ENCODE measurements at regions not wholly inside any gene's neighbourhood (a gene's known extent, or its start where the extent isn't known, plus 50 kb on each side); places are given as distances from the start of the nearest gene placed in this dataset.
"Not testable (repeated sequence)": the region's sequence is repeated elsewhere in the genome, so short reads cannot be mapped to it uniquely, and the experiment has no call there.

DNA sequence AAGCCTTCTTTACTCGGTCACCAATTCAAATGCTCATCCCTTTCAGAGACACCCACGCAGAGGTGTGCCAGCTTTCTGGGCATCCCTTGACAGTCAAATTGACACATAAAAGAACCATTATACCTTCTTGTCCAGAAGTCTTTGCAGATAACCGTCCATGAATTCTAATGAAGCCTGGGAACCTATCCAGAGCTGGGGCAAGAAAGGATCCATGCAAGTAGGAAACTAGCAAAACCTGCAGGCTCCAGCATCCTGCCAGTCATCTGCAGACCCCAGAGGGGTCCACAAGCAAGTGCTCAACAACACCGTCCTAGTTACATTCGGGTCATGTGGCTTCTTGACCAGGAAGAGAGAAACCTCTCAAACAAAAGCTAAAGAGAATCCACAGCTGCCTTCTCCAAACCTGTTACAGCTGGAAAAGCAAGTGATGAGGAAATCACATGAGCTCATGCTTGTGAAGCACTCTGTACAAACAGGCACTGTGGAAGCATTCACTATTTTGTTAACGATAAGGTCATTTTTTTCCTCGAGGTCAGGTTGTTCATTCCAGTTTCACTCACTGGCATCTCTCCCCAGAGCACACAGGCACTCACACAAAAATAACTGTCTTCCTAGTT is 80.2 kb upstream of the DMRT1 start:
- H3K36me3 ChIP-seq (ENCODE audit: control insufficient read depth in 2 of 2, extremely low read depth in 1 of 2, insufficient read depth in 1 of 2, low read length in 1 of 2) = no peaks in the 10 kb centered on the region
- peaks cover 0 to 8% of the 10 kb centered on the region in 2 experiments for H3K27me3 ChIP-seq (replicated peaks in 1 of 2; ENCODE audit: control insufficient read depth in 2 of 2, extremely low read depth in 1 of 2, insufficient read depth in 2 of 2, low read length in 1 of 2)
- H3K27ac Mint-ChIP-seq = no peak overlapping the region
- peaks cover 10 to 11% of the 10 kb centered on the region in 2 donors for H3K27me3 Mint-ChIP-seq
- POLR2A ChIA-PET = no interaction called here
- H3K9me3 Mint-ChIP-seq = no peaks in the 10 kb centered on the region
- H3K4me1 ChIP-seq (ENCODE audit: control insufficient read depth in 1 of 2, extremely low read depth in 1 of 2, insufficient read depth in 2 of 2, low read length in 2 of 2) = no peaks in the 10 kb centered on the region
- H3K4me1 Mint-ChIP-seq = peaks cover 4 to 7% (median 5%) of the 10 kb centered on the region in 3 donors
- CTCF ChIA-PET = interaction anchor here in 1 of 2 donors (1.5 kb wide), 1 partner anchor 374 kb away, joined by 3 read pairs; no protein-coding TSS in a partner anchor
- DNase-seq = no peak
- ATAC-seq (replicated peaks in 1 of 4) = no peak
- H3K4me3 Mint-ChIP-seq = no peak overlapping the region
- H3K27ac ChIP-seq (ENCODE audit: low read length) = no peak overlapping the region
- H3K4me3 ChIP-seq (ENCODE audit: control insufficient read depth in 1 of 2, extremely low read depth in 1 of 2, low read length in 1 of 2) = no peak overlapping the region
- 81% methylated on average over 5 of the region's 7 CpGs for WGBS (ENCODE audit: insufficient coverage)
- H3K9me3 ChIP-seq = no peaks in the 10 kb centered on the region
- H3K36me3 Mint-ChIP-seq = no peaks in the 10 kb centered on the region

DNA sequence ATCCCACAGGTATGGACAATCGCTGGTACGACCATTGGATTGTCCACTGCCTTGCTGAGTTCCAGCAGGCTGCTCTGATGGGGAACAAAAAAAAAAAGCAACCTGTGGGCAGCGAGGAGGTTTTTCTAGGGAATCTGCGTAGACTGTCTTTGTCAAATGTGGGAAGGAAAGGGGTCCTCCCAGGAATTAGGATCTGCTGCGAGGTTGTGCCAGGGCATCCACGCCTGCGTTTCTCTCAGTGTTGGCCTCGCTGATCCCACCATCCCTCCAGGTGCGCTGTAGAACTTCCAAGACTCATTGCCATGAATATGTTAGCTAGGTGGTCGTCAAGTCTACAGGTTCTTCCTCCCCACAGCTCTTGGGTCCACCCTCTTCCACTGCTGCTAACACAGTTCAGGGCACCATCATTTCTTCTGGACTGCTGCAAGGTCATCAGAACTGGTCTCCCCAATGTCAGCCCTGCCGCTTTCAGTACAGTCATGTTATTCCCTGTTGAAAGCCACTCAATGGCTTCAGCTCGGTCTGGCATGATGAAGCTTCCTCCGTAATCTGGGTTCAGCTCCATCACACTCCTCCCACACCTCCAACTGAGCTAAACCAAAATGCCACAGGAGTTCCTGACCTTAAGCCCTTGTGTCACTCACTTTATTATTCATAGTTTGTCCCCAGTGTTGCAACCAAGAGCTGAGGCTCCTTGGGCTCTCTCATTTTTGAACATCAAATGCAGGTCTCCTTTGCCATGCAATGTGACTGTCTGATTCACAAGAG is 79.5 kb upstream of the DMRT1 start:
- no peaks in the 10 kb centered on the region for H3K36me3 Mint-ChIP-seq
- Histone ChIP-seq H3K4me1 (ENCODE audit: control insufficient read depth in 1 of 2, extremely low read depth in 1 of 2, insufficient read depth in 2 of 2, low read length in 2 of 2) (no peaks in the 10 kb centered on the region), H3K27me3 (replicated peaks in 1 of 2; ENCODE audit: control insufficient read depth in 2 of 2, extremely low read depth in 1 of 2, insufficient read depth in 2 of 2, low read length in 1 of 2) (peaks cover 0 to 15% of the 10 kb centered on the region in 2 experiments), H3K27ac (ENCODE audit: low read length) (no peak overlapping the region), H3K9me3 (no peaks in the 10 kb centered on the region), H3K4me3 (ENCODE audit: control insufficient read depth in 1 of 2, extremely low read depth in 1 of 2, low read length in 1 of 2) (no peak overlapping the region), H3K36me3 (ENCODE audit: control insufficient read depth in 2 of 2, extremely low read depth in 1 of 2, insufficient read depth in 1 of 2, low read length in 1 of 2) (no peaks in the 10 kb centered on the region)
- H3K4me3 Mint-ChIP-seq = no peak overlapping the region
- ATAC-seq (replicated peaks in 1 of 4) (no peak), DNase-seq (no peak)
- no peak overlapping the region for H3K27ac Mint-ChIP-seq
- ChIA-PET POLR2A (no interaction called here), CTCF (interaction anchor here (0.5 to 1.5 kb wide), 2 partner anchors 38 to 375 kb away, joined by 3 to 4 read pairs; no protein-coding TSS in a partner anchor)
- peaks cover 4 to 7% (median 5%) of the 10 kb centered on the region in 3 donors for H3K4me1 Mint-ChIP-seq
- WGBS (ENCODE audit: insufficient coverage) = 88% methylated on average over 8 of the region's 13 CpGs
- no peaks in the 10 kb centered on the region for H3K9me3 Mint-ChIP-seq
- H3K27me3 Mint-ChIP-seq = peaks cover 10 to 12% of the 10 kb centered on the region in 2 donors

DNA sequence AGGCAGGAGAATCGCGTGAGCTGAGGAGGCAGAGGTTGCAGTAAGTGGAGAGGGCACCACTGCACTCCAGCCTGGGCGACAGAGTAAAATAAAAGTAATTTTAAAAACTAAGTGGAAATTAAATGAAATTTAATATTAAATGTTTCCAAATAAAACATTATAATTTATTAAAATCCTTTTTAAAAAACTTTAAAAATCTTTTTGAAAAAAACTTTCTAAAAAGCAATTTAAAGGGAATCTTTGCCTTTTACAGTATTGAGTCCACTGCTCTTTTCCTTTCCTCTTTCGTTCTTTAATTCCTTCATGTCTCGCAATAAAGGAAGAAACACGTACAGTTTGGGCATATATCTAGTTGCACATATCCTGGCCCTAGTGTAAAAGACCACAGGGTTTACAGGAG is 77.8 kb upstream of the DMRT1 start:
- Histone ChIP-seq H3K36me3 (ENCODE audit: control insufficient read depth in 2 of 2, extremely low read depth in 1 of 2, insufficient read depth in 1 of 2, low read length in 1 of 2) (no peaks in the 10 kb centered on the region), H3K9me3 (no peaks in the 10 kb centered on the region), H3K4me1 (ENCODE audit: control insufficient read depth in 1 of 2, extremely low read depth in 1 of 2, insufficient read depth in 2 of 2, low read length in 2 of 2) (no peaks in the 10 kb centered on the region), H3K27ac (ENCODE audit: low read length) (no peak overlapping the region), H3K27me3 (replicated peaks in 1 of 2; ENCODE audit: control insufficient read depth in 2 of 2, extremely low read depth in 1 of 2, insufficient read depth in 2 of 2, low read length in 1 of 2) (peaks cover 0 to 22% of the 10 kb centered on the region in 2 experiments), H3K4me3 (ENCODE audit: control insufficient read depth in 1 of 2, extremely low read depth in 1 of 2, low read length in 1 of 2) (no peak overlapping the region)
- Mint-ChIP-seq H3K4me3 (peak overlapping the region in 1 of 3 donors; percentile 16), H3K27ac (peak overlapping the region in 1 of 2 donors; percentile 0), H3K36me3 (no peaks in the 10 kb centered on the region), H3K4me1 (peaks cover 4 to 7% (median 5%) of the 10 kb centered on the region in 3 donors), H3K27me3 (peaks cover 16 to 20% of the 10 kb centered on the region in 2 donors), H3K9me3 (no peaks in the 10 kb centered on the region)
- WGBS (ENCODE audit: insufficient coverage) = 60% methylated on average over 1 of the region's 6 CpGs
- POLR2A ChIA-PET = no interaction called here
- CTCF ChIA-PET = interaction anchor here in 1 of 2 donors (1.6 kb wide), 1 partner anchor 151 kb away, joined by 6 read pairs; no protein-coding TSS in a partner anchor
- ATAC-seq (replicated peaks in 1 of 4) = no peak
- no peak for DNase-seq

- no peaks in the 10 kb centered on the region for H3K4me1 ChIP-seq (ENCODE audit: control insufficient read depth in 1 of 2, extremely low read depth in 1 of 2, insufficient read depth in 2 of 2, low read length in 2 of 2)
- CTCF ChIA-PET = interaction anchor here in 1 of 2 donors (1.6 kb wide), 1 partner anchor 151 kb away, joined by 6 read pairs; no protein-coding TSS in a partner anchor
- H3K27ac Mint-ChIP-seq = peak overlapping the region in 1 of 2 donors; percentile 0
- peaks cover 0 to 22% of the 10 kb centered on the region in 2 experiments for H3K27me3 ChIP-seq (replicated peaks in 1 of 2; ENCODE audit: control insufficient read depth in 2 of 2, extremely low read depth in 1 of 2, insufficient read depth in 2 of 2, low read length in 1 of 2)
- DNase-seq (peak in 20 of 35 experiments; percentile 5 to 47 (median 11)), ATAC-seq (replicated peaks in 1 of 4) (peak; percentile 55 to 82 (median 74))
- H3K36me3 ChIP-seq (ENCODE audit: control insufficient read depth in 2 of 2, extremely low read depth in 1 of 2, insufficient read depth in 1 of 2, low read length in 1 of 2) = no peaks in the 10 kb centered on the region
- WGBS (ENCODE audit: insufficient coverage) = 42% methylated on average over 5 of the region's 12 CpGs
- H3K9me3 ChIP-seq = no peaks in the 10 kb centered on the region
- H3K4me3 Mint-ChIP-seq = peak overlapping the region in 1 of 3 donors; percentile 16
- no peak overlapping the region for H3K27ac ChIP-seq (ENCODE audit: low read length)
- peaks cover 17 to 23% of the 10 kb centered on the region in 2 donors for H3K27me3 Mint-ChIP-seq
- peaks cover 0 to under 1% (median under 1%) of the 10 kb centered on the region in 3 donors for H3K9me3 Mint-ChIP-seq
- no peak overlapping the region for H3K4me3 ChIP-seq (ENCODE audit: control insufficient read depth in 1 of 2, extremely low read depth in 1 of 2, low read length in 1 of 2)
- peaks cover 4 to 7% (median 5%) of the 10 kb centered on the region in 3 donors for H3K4me1 Mint-ChIP-seq
- no peaks in the 10 kb centered on the region for H3K36me3 Mint-ChIP-seq
- POLR2A ChIA-PET = no interaction called here
Observed at GRCh38 chr9:764105-764524, 77.4 kb upstream of the DMRT1 start.

GRCh38 chr9:764986-765385 is 76.5 kb upstream of the DMRT1 start:
- Histone ChIP-seq H3K9me3 (no peaks in the 10 kb centered on the region), H3K4me3 (ENCODE audit: control insufficient read depth in 1 of 2, extremely low read depth in 1 of 2, low read length in 1 of 2) (no peak overlapping the region), H3K27ac (ENCODE audit: low read length) (no peak overlapping the region), H3K4me1 (ENCODE audit: control insufficient read depth in 1 of 2, extremely low read depth in 1 of 2, insufficient read depth in 2 of 2, low read length in 2 of 2) (no peaks in the 10 kb centered on the region), H3K36me3 (ENCODE audit: control insufficient read depth in 2 of 2, extremely low read depth in 1 of 2, insufficient read depth in 1 of 2, low read length in 1 of 2) (no peaks in the 10 kb centered on the region), H3K27me3 (replicated peaks in 1 of 2; ENCODE audit: control insufficient read depth in 2 of 2, extremely low read depth in 1 of 2, insufficient read depth in 2 of 2, low read length in 1 of 2) (peaks cover 0 to 22% of the 10 kb centered on the region in 2 experiments)
- ATAC-seq (replicated peaks in 1 of 4) = no peak
- peaks cover 25 to 32% of the 10 kb centered on the region in 2 donors for H3K27me3 Mint-ChIP-seq
- no peak overlapping the region for H3K27ac Mint-ChIP-seq
- no peaks in the 10 kb centered on the region for H3K36me3 Mint-ChIP-seq
- H3K9me3 Mint-ChIP-seq = peaks cover 0 to 6% (median 6%) of the 10 kb centered on the region in 3 donors
- peaks cover 4 to 7% (median 5%) of the 10 kb centered on the region in 3 donors for H3K4me1 Mint-ChIP-seq
- WGBS (ENCODE audit: insufficient coverage) = no CpG with 5 or more reads among the region's 2 CpGs
- DNase-seq = no peak
- no peak overlapping the region for H3K4me3 Mint-ChIP-seq
- POLR2A ChIA-PET = no interaction called here
- CTCF ChIA-PET = interaction anchor here in 1 of 2 donors (1.6 kb wide), 1 partner anchor 152 kb away, joined by 6 read pairs; no protein-coding TSS in a partner anchor

GRCh38 chr9:767061-767561 is 74.4 kb upstream of the DMRT1 start:
- H3K27me3 Mint-ChIP-seq = peaks cover 38 to 45% of the 10 kb centered on the region in 2 donors
- H3K27ac ChIP-seq (ENCODE audit: low read length); H3K4me1 Mint-ChIP-seq; H3K36me3 Mint-ChIP-seq; POLR2A ChIA-PET; DNase-seq; H3K9me3 Mint-ChIP-seq; H3K4me3 ChIP-seq (ENCODE audit: control insufficient read depth in 1 of 2, extremely low read depth in 1 of 2, low read length in 1 of 2); H3K27ac Mint-ChIP-seq; H3K4me1 ChIP-seq (ENCODE audit: control insufficient read depth in 1 of 2, extremely low read depth in 1 of 2, insufficient read depth in 2 of 2, low read length in 2 of 2); H3K4me3 Mint-ChIP-seq; H3K9me3 ChIP-seq; H3K36me3 ChIP-seq (ENCODE audit: control insufficient read depth in 2 of 2, extremely low read depth in 1 of 2, insufficient read depth in 1 of 2, low read length in 1 of 2); ATAC-seq (replicated peaks in 1 of 4): not testable (repeated sequence)
- H3K27me3 ChIP-seq (replicated peaks in 1 of 2; ENCODE audit: control insufficient read depth in 2 of 2, extremely low read depth in 1 of 2, insufficient read depth in 2 of 2, low read length in 1 of 2) = peaks cover 0 to 18% of the 10 kb centered on the region in 2 experiments
- CTCF ChIA-PET = interaction anchor here in 1 of 2 donors (0.6 kb wide), 1 partner anchor 23 kb away, joined by 3 read pairs; no protein-coding TSS in a partner anchor
- 82% methylated on average over 5 of the region's 9 CpGs for WGBS (ENCODE audit: insufficient coverage)
